NK-92 treated with Interleukin-12 subunit alpha and Interleukin-12 subunit beta, amount 100 ng/mL, for 24 hours (cell line): ENCODE measurements at regions not wholly inside any gene's neighbourhood (a gene's known extent, or its start where the extent isn't known, plus 50 kb on each side); places are given as distances from the start of the nearest gene placed in this dataset.
A peak's percentile ranks its signal among the peaks of the same experiment; 100 is the strongest.

ENCODE experiments used
- DNase-seq: peaks from one replicate; lab custom pipeline; 2025; lab: John Stamatoyannopoulos, UW

- DNase-seq, result no peak
Measured at GRCh38 chr16:55225972-55226542, 97.9 kb upstream of the IRX6 start.

- DNase-seq, result no peak
Measured at GRCh38 chr16:55232822-55233221, 91.2 kb upstream of the IRX6 start.

GRCh38 chr16:55233464-55233863 is 90.5 kb upstream of the IRX6 start:
- DNase-seq, result no peak

- DNase-seq, result no peak
Measured at GRCh38 chr16:55236655-55237054, 87.3 kb upstream of the IRX6 start.

GRCh38 chr16:55239723-55240122 is 84.3 kb upstream of the IRX6 start:
- no peak for DNase-seq

GRCh38 chr16:55240888-55241287 is 83.1 kb upstream of the IRX6 start:
- DNase-seq, result no peak

- DNase-seq, result no peak
Measured at GRCh38 chr16:55242667-55243066, 81.3 kb upstream of the IRX6 start.

GRCh38 chr16:55248058-55248457 is 75.9 kb upstream of the IRX6 start:
- DNase-seq, result no peak

- no peak for DNase-seq
Measured at GRCh38 chr16:55248494-55248893, 75.5 kb upstream of the IRX6 start.

- no peak for DNase-seq
Measured at GRCh38 chr16:55249361-55249760, 74.6 kb upstream of the IRX6 start.

GRCh38 chr16:55249936-55250335 is 74.1 kb upstream of the IRX6 start:
- no peak for DNase-seq

- no peak for DNase-seq
Measured at GRCh38 chr16:55250701-55251100, 73.3 kb upstream of the IRX6 start.

- DNase-seq, result no peak
Measured at GRCh38 chr16:55251151-55251550, 72.9 kb upstream of the IRX6 start.

GRCh38 chr16:55252577-55252976 is 71.4 kb upstream of the IRX6 start:
- no peak for DNase-seq

GRCh38 chr16:55253987-55254386 is 70.0 kb upstream of the IRX6 start:
- DNase-seq, result no peak

GRCh38 chr16:55255733-55256282 is 68.2 kb upstream of the IRX6 start:
- DNase-seq, result no peak

GRCh38 chr16:55256412-55257016 is 67.5 kb upstream of the IRX6 start:
- DNase-seq, result no peak

GRCh38 chr16:55257966-55258613 is 65.9 kb upstream of the IRX6 start:
- DNase-seq, result peak; percentile 6

GRCh38 chr16:55261301-55261700 is 62.7 kb upstream of the IRX6 start:
- no peak for DNase-seq

GRCh38 chr16:55263271-55264250 is 60.4 kb upstream of the IRX6 start:
- DNase-seq, result no peak

GRCh38 chr16:55264949-55265348 is 59.1 kb upstream of the IRX6 start:
- no peak for DNase-seq

- no peak for DNase-seq
Measured at GRCh38 chr16:55265926-55266325, 58.1 kb upstream of the IRX6 start.
